Mesodermal cell (in vitro differentiated cells): ENCODE measurements at regions not wholly inside any gene's neighbourhood (a gene's known extent, or its start where the extent isn't known, plus 50 kb on each side); places are given as distances from the start of the nearest gene placed in this dataset.

Experiments used
- H3K27ac ChIP-seq: 2 replicates; pipeline ENCODE4 v1.7.0; 2013; ENCODE audit warnings: mild to moderate bottlenecking, low read depth, low read length, moderate library complexity; ENCODE audit not compliant: severe bottlenecking
- H3K36me3 ChIP-seq: 2 replicates; pipeline ENCODE4 v1.7.1; 2013; ENCODE audit warnings: mild to moderate bottlenecking, low read length, moderate library complexity; ENCODE audit not compliant: control insufficient read depth, insufficient read depth
- H3K4me1 ChIP-seq: one replicate; pipeline ENCODE4 v1.7.1; 2013; ENCODE audit warnings: mild to moderate bottlenecking, low read length; ENCODE audit not compliant: insufficient read depth, control insufficient read depth, poor library complexity, severe bottlenecking
- H3K4me3 ChIP-seq: 2 replicates; pipeline ENCODE4 v1.7.0; 2013; ENCODE audit warnings: low read length, control low read depth, mild to moderate bottlenecking; ENCODE audit not compliant: insufficient read depth, poor library complexity, severe bottlenecking; ENCODE audit errors: extremely low read depth
- H3K9me3 ChIP-seq: 2 replicates; pipeline ENCODE4 v1.7.1; 2013; ENCODE audit warnings: mild to moderate bottlenecking, low read length, moderate library complexity; ENCODE audit not compliant: control insufficient read depth
- WGBS, 2 experiments: methylation state at CpG; one replicate each; pipeline ENCODE4 v1.1.5; 2013; ENCODE audit warnings: missing lambda C conversion rate in 2 of 2; ENCODE audit not compliant: insufficient coverage in 2 of 2; 5-methylcytosine and 5-hydroxymethylcytosine counted together

GRCh38 chr13:37490176-37490779 lies 108.3 kb downstream of the POSTN start:
- no peaks in the 10 kb centered on the region for H3K36me3 ChIP-seq
- H3K27ac ChIP-seq = no peak overlapping the region
- no peak overlapping the region for H3K4me3 ChIP-seq
- H3K9me3 ChIP-seq = no peaks in the 10 kb centered on the region
- peaks cover 12% of the 10 kb centered on the region for H3K4me1 ChIP-seq
- WGBS, 2 experiments = no CpG with 5 or more reads among the region's 5 CpGs

DNA sequence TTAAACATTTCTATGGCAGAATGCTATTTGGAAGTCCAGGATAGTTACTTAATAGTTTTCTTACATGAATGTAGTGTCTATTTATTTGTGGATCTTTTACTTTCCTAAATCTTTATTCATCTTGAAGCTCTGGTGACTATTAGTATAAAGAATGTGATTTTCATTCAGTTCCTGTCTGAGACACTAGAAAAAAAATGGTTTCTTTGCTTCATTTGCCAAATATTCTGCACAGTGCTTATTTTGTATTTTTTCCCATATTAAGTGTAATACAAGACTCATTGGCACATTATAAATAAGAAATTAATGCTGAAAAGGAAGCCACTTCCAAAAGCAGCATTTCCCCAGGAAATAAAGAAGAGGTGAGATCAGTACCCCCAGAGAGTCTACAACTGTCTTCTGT lies 109.8 kb downstream of the POSTN start:
- peaks cover 12% of the 10 kb centered on the region for H3K4me1 ChIP-seq
- H3K4me3 ChIP-seq = no peak overlapping the region
- H3K9me3 ChIP-seq = no peaks in the 10 kb centered on the region
- H3K36me3 ChIP-seq = no peaks in the 10 kb centered on the region
- H3K27ac ChIP-seq = no peak overlapping the region

DNA sequence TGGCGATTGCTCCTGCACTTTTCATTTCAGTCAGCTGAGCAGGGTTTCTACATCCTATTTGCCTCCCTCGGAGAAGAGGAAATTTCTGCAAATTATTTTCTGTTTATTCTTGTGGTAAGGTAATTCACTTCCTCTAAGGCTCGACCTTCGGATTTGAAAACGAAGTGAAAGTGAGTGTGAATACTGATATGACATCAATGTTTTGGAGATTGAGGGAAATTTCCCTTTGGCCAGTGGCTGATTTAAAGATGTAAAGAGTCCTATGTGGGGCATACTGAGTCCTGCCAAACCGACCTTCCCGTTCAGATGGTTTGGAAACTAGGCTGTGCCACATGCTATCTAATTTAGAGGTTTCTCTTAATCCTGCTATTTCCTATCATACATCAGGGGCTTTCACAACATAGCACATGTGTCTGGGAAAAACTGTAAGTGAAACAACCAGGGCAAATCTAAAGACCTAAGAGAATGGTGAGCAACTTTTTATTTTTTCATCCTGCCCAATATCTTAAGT lies 112.3 kb downstream of the POSTN start:
- no peak overlapping the region for H3K27ac ChIP-seq
- no peaks in the 10 kb centered on the region for H3K9me3 ChIP-seq
- no peaks in the 10 kb centered on the region for H3K36me3 ChIP-seq
- H3K4me1 ChIP-seq = peaks cover 3% of the 10 kb centered on the region
- WGBS, 2 experiments = 87 to 96% methylated on average over 4 to 6 of the region's 7 CpGs
- no peak overlapping the region for H3K4me3 ChIP-seq

- Histone ChIP-seq H3K36me3 (no peaks in the 10 kb centered on the region), H3K4me3 (no peak overlapping the region), H3K4me1 (peaks cover 3% of the 10 kb centered on the region), H3K9me3 (no peaks in the 10 kb centered on the region), H3K27ac (no peak overlapping the region)
These were observed 112.8 kb downstream of the POSTN start for GRCh38 chr13:37485756-37486155.

- Histone ChIP-seq H3K9me3 (no peaks in the 10 kb centered on the region), H3K4me3 (no peak overlapping the region), H3K4me1 (no peaks in the 10 kb centered on the region), H3K27ac (no peak overlapping the region), H3K36me3 (no peaks in the 10 kb centered on the region)
- WGBS, 2 experiments = 80 to 100% methylated on average over 1 to 2 of the region's 2 CpGs
These were observed 114.5 kb downstream of the POSTN start for GRCh38 chr13:37484056-37484455.

DNA sequence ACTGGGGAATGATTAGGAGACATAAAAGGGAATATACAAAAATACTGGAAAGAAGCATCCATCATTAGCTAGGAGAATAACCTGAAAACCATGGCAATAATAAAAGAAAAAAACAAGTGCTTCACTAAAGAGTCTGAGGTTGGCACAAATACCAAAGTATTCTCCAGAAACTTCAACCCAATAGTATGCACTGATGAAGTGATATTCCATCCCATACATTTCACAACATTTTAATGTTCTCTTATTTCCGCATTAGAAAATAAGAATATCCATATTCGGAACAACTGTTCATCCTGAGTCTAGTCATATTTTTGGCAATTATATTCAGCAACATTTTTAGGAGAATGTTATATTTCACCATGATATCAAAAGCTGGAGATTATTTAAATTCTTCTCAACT lies 116.2 kb downstream of the POSTN start:
- Histone ChIP-seq H3K4me3 (no peak overlapping the region), H3K27ac (no peak overlapping the region), H3K4me1 (no peaks in the 10 kb centered on the region), H3K36me3 (no peaks in the 10 kb centered on the region), H3K9me3 (no peaks in the 10 kb centered on the region)
- WGBS, 2 experiments = 100% methylated on average over 1 of the region's 2 CpGs; no CpG with 5 or more reads in 1 of the 2 experiments

GRCh38 chr13:37481885-37482227 lies 116.7 kb downstream of the POSTN start:
- H3K4me1 ChIP-seq = no peaks in the 10 kb centered on the region
- no peak overlapping the region for H3K4me3 ChIP-seq
- H3K9me3 ChIP-seq = no peaks in the 10 kb centered on the region
- H3K36me3 ChIP-seq = no peaks in the 10 kb centered on the region
- no peak overlapping the region for H3K27ac ChIP-seq
- 88 to 100% methylated on average over 1 of the region's 1 CpG for WGBS, 2 experiments

- 91 to 98% methylated on average over 4 to 5 of the region's 7 CpGs for WGBS, 2 experiments
These were observed 117.3 kb downstream of the POSTN start for GRCh38 chr13:37481011-37481884.

DNA sequence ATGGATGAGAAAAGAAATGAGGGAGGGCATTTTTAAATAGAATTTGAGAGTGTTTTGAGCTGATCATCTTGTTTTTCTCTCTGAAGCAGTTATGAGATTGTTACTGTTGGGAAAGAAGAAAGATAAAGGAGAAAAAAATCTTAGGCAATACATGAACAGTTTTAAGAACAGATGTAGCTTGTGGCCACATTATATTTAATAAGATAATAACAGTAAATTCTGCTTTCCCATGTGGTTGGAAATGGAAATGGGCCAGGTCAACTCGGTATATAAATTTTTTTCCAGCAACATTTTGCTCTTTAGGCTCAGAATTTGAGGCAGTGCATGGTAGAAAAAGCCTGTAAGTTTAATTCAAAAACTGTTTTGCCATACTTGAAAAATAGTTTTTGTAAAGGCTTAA lies 118.7 kb downstream of the POSTN start:
- 100% methylated on average over 1 of the region's 1 CpG; no CpG with 5 or more reads in 1 of the 2 experiments for WGBS, 2 experiments
- Histone ChIP-seq H3K36me3 (no peaks in the 10 kb centered on the region), H3K27ac (no peak overlapping the region), H3K4me1 (peaks cover 9% of the 10 kb centered on the region), H3K4me3 (no peak overlapping the region), H3K9me3 (no peaks in the 10 kb centered on the region)

More at GRCh38 chr13:37481011-37481884, 117.3 kb downstream of the POSTN start:
- Histone ChIP-seq H3K4me3 (no peak overlapping the region), H3K4me1 (no peaks in the 10 kb centered on the region), H3K36me3 (no peaks in the 10 kb centered on the region), H3K27ac (no peak overlapping the region), H3K9me3 (no peaks in the 10 kb centered on the region)

DNA sequence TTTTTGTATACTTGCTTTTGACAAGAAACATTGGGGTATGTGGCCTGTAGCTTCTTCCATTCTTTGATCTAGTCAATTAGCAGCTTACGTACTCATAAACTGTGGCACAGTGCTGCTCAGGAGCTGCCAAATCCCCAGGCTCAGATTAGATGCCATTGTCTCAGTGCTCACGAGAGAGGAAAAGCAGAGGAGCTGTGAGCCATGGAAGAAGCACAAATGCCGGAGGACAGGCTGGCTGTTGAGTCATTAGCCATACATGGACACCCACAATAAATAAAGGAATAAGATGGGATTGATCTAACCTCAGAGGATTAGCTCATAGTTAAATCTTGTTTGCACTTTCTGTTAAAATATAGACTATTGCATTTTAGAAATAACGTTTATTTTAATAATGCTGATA lies 121.7 kb downstream of the POSTN start:
- no peaks in the 10 kb centered on the region for H3K9me3 ChIP-seq
- H3K27ac ChIP-seq = no peak overlapping the region
- 40 to 57% methylated on average over 1 of the region's 4 CpGs for WGBS, 2 experiments
- no peak overlapping the region for H3K4me3 ChIP-seq
- no peaks in the 10 kb centered on the region for H3K36me3 ChIP-seq
- H3K4me1 ChIP-seq = peaks cover 9% of the 10 kb centered on the region

DNA sequence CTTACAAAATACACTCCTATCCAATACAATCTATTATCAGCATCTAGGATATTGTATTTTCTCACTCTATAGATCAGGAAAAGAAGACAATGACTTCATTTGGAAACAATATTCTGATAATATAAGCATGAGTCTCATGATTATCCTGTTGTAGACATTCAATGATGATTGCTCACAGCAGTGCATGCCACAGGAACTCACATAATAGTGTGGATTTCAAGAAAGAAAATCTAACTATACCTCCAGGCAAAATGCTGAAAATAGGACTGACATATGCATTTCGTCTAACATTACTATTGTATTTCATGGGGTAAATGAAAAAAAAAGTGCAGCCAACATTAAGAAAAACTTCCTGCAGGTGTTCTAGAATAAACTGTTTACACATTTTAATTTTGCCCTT lies 122.6 kb downstream of the POSTN start:
- Histone ChIP-seq H3K4me3 (no peak overlapping the region), H3K36me3 (no peaks in the 10 kb centered on the region), H3K4me1 (peaks cover 9% of the 10 kb centered on the region), H3K27ac (no peak overlapping the region), H3K9me3 (no peaks in the 10 kb centered on the region)
- no CpG with 5 or more reads among the region's 1 CpG for WGBS, 2 experiments
